KG1 (cell line): ENCODE measurements at regions not wholly inside any gene's neighbourhood (a gene's known extent, or its start where the extent isn't known, plus 50 kb on each side); places are given as distances from the start of the nearest gene placed in this dataset.

Source experiments
- DNase-seq: peaks from one replicate; lab custom pipeline; 2025; lab: John Stamatoyannopoulos, UW

- no peak for DNase-seq
These were observed 587.8 kb upstream of the MKI67 start for GRCh38 chr10:128713874-128714570.

- no peak for DNase-seq
These were observed 588.6 kb upstream of the MKI67 start for GRCh38 chr10:128714644-128715415.

GRCh38 chr10:128716181-128716580, 590.0 kb upstream of the MKI67 start:
- DNase-seq: no peak

- no peak for DNase-seq
These were observed 595.8 kb upstream of the MKI67 start for GRCh38 chr10:128721963-128722445.

GRCh38 chr10:128722947-128723346, 596.7 kb upstream of the MKI67 start:
- no peak for DNase-seq

- DNase-seq: no peak
These were observed 597.5 kb upstream of the MKI67 start for GRCh38 chr10:128723631-128724205.

GRCh38 chr10:128725531-128725930, 599.3 kb upstream of the MKI67 start:
- no peak for DNase-seq

- no peak for DNase-seq
These were observed 600.9 kb upstream of the MKI67 start for GRCh38 chr10:128727114-128727513.

GRCh38 chr10:128729910-128730420, 603.7 kb upstream of the MKI67 start:
- no peak for DNase-seq

- DNase-seq: no peak
These were observed 604.7 kb upstream of the MKI67 start for GRCh38 chr10:128730922-128731321.

- no peak for DNase-seq
These were observed 607.9 kb upstream of the MKI67 start for GRCh38 chr10:128734161-128734560.

GRCh38 chr10:128734734-128735133, 608.5 kb upstream of the MKI67 start:
- DNase-seq: no peak

- DNase-seq: no peak
These were observed 609.8 kb upstream of the MKI67 start for GRCh38 chr10:128735996-128736395.

- no peak for DNase-seq
These were observed 612.2 kb upstream of the MKI67 start for GRCh38 chr10:128738386-128738915.

- DNase-seq: no peak
These were observed 613.7 kb upstream of the MKI67 start for GRCh38 chr10:128739930-128740329.

- no peak for DNase-seq
These were observed 615.0 kb upstream of the MKI67 start for GRCh38 chr10:128741180-128741579.

- DNase-seq: no peak
These were observed 615.5 kb upstream of the MKI67 start for GRCh38 chr10:128741680-128742079.

- no peak for DNase-seq
These were observed 617.9 kb upstream of the MKI67 start for GRCh38 chr10:128744092-128744491.

- no peak for DNase-seq
These were observed 618.6 kb upstream of the MKI67 start for GRCh38 chr10:128744811-128745305.

GRCh38 chr10:128747582-128748346, 621.5 kb upstream of the MKI67 start:
- no peak for DNase-seq

- DNase-seq: no peak
These were observed 625.1 kb upstream of the MKI67 start for GRCh38 chr10:128751284-128751683.

GRCh38 chr10:128751851-128752250, 625.6 kb upstream of the MKI67 start:
- no peak for DNase-seq
